ENCODE measurements at regions not wholly inside any gene's neighbourhood (a gene's known extent, or its start where the extent isn't known, plus 50 kb on each side); places are given as distances from the start of the nearest gene placed in this dataset.
A peak's percentile ranks its signal among the peaks of the same experiment; 100 is the strongest.

DNA sequence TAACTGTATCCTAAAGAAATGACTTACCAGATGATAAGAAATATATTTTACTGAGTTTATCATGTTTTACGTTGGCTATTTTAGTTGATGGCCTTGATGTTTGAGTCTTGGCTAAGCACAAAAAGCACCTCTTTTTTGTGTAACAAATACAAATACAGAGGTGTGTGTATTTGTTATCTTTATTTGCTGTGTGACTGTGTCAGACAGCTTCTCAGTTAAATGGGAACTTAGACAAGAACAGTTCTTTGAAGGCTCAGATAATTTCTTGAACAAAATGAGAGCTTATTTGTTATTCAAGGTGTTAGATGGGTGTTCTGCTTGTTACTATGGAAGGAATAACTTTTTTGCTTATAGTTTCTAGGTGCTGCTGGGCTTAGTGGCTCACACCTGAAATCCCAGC, 95.4 kb downstream of the RPS12 start:
- no peaks in the 10 kb centered on the region for H3K9me3 ChIP-seq (ENCODE audit: low read depth, low read length)
- H3K4me2 ChIP-seq (ENCODE audit: insufficient read depth, low read length) = no peak overlapping the region
- no peak overlapping the region for H3K27ac ChIP-seq (ENCODE audit: low read depth, low read length)
- no peak overlapping the region for H2AFZ ChIP-seq (ENCODE audit: low read length)
- TF ChIP-seq, protein P1, sequence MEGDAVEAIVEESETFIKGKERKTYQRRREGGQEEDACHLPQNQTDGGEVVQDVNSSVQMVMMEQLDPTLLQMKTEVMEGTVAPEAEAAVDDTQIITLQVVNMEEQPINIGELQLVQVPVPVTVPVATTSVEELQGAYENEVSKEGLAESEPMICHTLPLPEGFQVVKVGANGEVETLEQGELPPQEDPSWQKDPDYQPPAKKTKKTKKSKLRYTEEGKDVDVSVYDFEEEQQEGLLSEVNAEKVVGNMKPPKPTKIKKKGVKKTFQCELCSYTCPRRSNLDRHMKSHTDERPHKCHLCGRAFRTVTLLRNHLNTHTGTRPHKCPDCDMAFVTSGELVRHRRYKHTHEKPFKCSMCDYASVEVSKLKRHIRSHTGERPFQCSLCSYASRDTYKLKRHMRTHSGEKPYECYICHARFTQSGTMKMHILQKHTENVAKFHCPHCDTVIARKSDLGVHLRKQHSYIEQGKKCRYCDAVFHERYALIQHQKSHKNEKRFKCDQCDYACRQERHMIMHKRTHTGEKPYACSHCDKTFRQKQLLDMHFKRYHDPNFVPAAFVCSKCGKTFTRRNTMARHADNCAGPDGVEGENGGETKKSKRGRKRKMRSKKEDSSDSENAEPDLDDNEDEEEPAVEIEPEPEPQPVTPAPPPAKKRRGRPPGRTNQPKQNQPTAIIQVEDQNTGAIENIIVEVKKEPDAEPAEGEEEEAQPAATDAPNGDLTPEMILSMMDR (IDR thresholded peaks at IDR 0.05; ENCODE audit: extremely low read depth, low read depth, low read length) = no peak
- H3K36me3 ChIP-seq (ENCODE audit: insufficient read depth, low read length) = no peaks in the 10 kb centered on the region
- H3K4me3 ChIP-seq (ENCODE audit: insufficient read depth, low read length) = no peak overlapping the region
- no peaks in the 10 kb centered on the region for H3K27me3 ChIP-seq (ENCODE audit: insufficient read depth, low read length)
- H3K79me2 ChIP-seq (ENCODE audit: insufficient read depth, low read length) = no peaks in the 10 kb centered on the region
- H3K4me1 ChIP-seq (ENCODE audit: insufficient read depth, low read length) = peaks cover 23% of the 10 kb centered on the region
- no peaks in the 10 kb centered on the region for H4K20me1 ChIP-seq (ENCODE audit: insufficient read depth, low read length)
- no peak for DNase-seq (ENCODE audit: insufficient read length, low spot score, missing footprints)

DNA sequence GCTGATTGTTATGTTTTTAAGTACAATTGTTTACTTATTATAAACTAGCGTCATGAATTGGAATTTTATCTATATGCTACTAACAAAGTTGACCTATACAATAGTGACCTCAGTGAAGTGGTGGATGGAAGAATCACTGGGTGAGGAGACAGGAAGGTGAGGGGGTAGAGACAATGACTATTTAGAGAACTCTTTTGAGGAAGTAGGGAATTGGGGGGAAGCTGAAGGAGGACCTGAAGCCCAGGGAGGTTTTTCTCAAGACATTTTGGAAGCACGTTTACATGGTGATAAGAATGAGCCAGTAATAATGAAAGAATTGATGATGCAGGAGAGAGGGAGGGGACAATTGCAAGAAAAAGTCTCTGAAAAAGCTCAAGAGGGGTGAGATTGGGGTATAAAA, 96.4 kb downstream of the RPS12 start:
- TF ChIP-seq, protein P1 (IDR thresholded peaks at IDR 0.05; ENCODE audit: extremely low read depth, low read depth, low read length) = no peak
- no peaks in the 10 kb centered on the region for H3K9me3 ChIP-seq (ENCODE audit: low read depth, low read length)
- no peak overlapping the region for H2AFZ ChIP-seq (ENCODE audit: low read length)
- H3K4me3 ChIP-seq (ENCODE audit: insufficient read depth, low read length) = no peak overlapping the region
- no peak for DNase-seq (ENCODE audit: insufficient read length, low spot score, missing footprints)
- H3K36me3 ChIP-seq (ENCODE audit: insufficient read depth, low read length) = no peaks in the 10 kb centered on the region
- H3K27ac ChIP-seq (ENCODE audit: low read depth, low read length) = no peak overlapping the region
- no peaks in the 10 kb centered on the region for H3K79me2 ChIP-seq (ENCODE audit: insufficient read depth, low read length)
- peaks cover 23% of the 10 kb centered on the region for H3K4me1 ChIP-seq (ENCODE audit: insufficient read depth, low read length)
- H3K4me2 ChIP-seq (ENCODE audit: insufficient read depth, low read length) = no peak overlapping the region
- H3K27me3 ChIP-seq (ENCODE audit: insufficient read depth, low read length) = no peaks in the 10 kb centered on the region
- no peaks in the 10 kb centered on the region for H4K20me1 ChIP-seq (ENCODE audit: insufficient read depth, low read length)

DNA sequence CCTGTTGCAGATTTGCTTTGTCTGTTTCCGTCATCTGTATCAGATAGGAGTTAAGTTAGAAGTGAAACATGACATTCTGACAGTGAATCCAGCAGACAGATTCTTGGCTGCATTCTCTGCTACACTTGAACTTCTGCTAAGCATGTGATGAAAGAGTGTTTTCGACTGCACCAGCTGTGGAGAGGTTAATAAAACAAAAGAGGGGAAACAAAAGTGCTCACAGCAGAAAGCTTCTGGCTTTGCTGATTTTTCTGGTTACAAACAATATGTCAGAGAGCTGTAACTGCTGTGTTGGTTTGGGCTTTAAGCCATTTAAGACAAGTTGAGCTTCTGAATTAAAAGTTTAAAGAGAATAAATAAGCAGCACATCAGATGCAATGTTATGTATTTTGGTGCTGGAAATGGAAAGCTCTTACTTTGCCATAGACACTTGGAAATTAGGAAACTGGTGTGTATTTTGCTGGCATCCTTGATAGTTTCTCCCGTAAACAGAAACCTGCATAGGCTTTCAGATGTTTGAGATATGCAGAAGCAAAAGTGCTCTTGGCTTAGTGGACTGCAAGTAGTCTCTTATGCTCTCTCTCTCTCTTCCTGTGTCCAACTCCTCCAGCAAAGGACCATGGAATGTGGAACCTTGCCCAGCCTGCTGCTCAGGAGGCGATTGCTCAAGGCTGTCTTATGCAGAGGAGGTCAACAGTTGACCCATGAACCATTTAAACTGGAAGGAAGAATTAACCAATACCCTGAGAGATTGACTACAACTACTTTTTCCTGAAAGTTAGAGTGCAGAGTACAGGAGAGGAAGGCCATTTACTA, 104.9 kb downstream of the RPS12 start:
- Histone ChIP-seq H3K4me1 (ENCODE audit: insufficient read depth, low read length) (peaks cover 17% of the 10 kb centered on the region), H4K20me1 (ENCODE audit: insufficient read depth, low read length) (no peaks in the 10 kb centered on the region), H3K9me3 (ENCODE audit: low read depth, low read length) (no peaks in the 10 kb centered on the region), H2AFZ (ENCODE audit: low read length) (peak overlapping the region; percentile 62), H3K27me3 (ENCODE audit: insufficient read depth, low read length) (no peaks in the 10 kb centered on the region), H3K79me2 (ENCODE audit: insufficient read depth, low read length) (no peaks in the 10 kb centered on the region), H3K36me3 (ENCODE audit: insufficient read depth, low read length) (no peaks in the 10 kb centered on the region), H3K27ac (ENCODE audit: low read depth, low read length) (peak overlapping the region; percentile 43), H3K4me2 (ENCODE audit: insufficient read depth, low read length) (peak overlapping the region; percentile 72), H3K4me3 (ENCODE audit: insufficient read depth, low read length) (peak overlapping the region; percentile 33)
- TF ChIP-seq, protein P1 (IDR thresholded peaks at IDR 0.05; ENCODE audit: extremely low read depth, low read depth, low read length) = no peak
- no peak for DNase-seq (ENCODE audit: insufficient read length, low spot score, missing footprints)

DNA sequence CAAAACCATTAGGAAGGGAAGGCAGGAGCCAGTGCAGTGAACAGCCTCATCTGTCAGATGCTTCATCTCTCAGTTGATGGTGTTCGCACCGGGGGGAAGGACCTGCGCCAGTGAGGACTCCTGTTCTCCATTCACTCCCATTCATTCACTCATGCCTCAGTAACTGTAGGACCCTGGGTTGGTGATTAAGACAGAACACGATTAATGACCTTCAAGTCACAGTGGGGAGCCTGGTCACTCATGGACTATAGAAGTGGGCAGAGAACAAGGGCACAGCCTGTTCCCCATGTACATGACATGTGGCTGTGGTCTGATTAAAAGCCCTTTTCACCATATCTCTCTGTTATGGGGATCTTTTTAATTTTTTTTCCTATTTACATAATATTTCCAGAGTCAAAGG, 113.3 kb downstream of the RPS12 start:
- Histone ChIP-seq H3K27ac (ENCODE audit: low read depth, low read length) (no peak overlapping the region), H3K36me3 (ENCODE audit: insufficient read depth, low read length) (no peaks in the 10 kb centered on the region), H3K9me3 (ENCODE audit: low read depth, low read length) (no peaks in the 10 kb centered on the region), H4K20me1 (ENCODE audit: insufficient read depth, low read length) (no peaks in the 10 kb centered on the region), H3K4me1 (ENCODE audit: insufficient read depth, low read length) (peaks cover 13% of the 10 kb centered on the region), H3K79me2 (ENCODE audit: insufficient read depth, low read length) (no peaks in the 10 kb centered on the region), H3K4me2 (ENCODE audit: insufficient read depth, low read length) (no peak overlapping the region), H3K27me3 (ENCODE audit: insufficient read depth, low read length) (peaks cover 26% of the 10 kb centered on the region), H3K4me3 (ENCODE audit: insufficient read depth, low read length) (no peak overlapping the region), H2AFZ (ENCODE audit: low read length) (no peak overlapping the region)
- DNase-seq (ENCODE audit: insufficient read length, low spot score, missing footprints) = no peak
- TF ChIP-seq, protein P1 (IDR thresholded peaks at IDR 0.05; ENCODE audit: extremely low read depth, low read depth, low read length) = no peak

All from osteoblast (primary cell).